GM18951 (cell line): ENCODE measurements at regions not wholly inside any gene's neighbourhood (a gene's known extent, or its start where the extent isn't known, plus 50 kb on each side); places are given as distances from the start of the nearest gene placed in this dataset.

ENCODE experiments used
- POLR2A ChIP-seq: IDR thresholded peaks from 4 replicates; pipeline ENCODE4 v1.6.1; 2011; ENCODE audit warnings: mild to moderate bottlenecking; ENCODE audit not compliant: insufficient read length, insufficient read depth; ENCODE audit errors: extremely low read depth
- in situ Hi-C: fragments of 300-500 bp; cut with MboI; formaldehyde crosslinking; loops from one replicate; pipeline ENCODE4 v1.12.0; 2022; ENCODE audit warnings: low sequenced_read_pairs, mixed read lengths, inconsistent platforms; ENCODE audit not compliant: unreplicated experiment

DNA sequence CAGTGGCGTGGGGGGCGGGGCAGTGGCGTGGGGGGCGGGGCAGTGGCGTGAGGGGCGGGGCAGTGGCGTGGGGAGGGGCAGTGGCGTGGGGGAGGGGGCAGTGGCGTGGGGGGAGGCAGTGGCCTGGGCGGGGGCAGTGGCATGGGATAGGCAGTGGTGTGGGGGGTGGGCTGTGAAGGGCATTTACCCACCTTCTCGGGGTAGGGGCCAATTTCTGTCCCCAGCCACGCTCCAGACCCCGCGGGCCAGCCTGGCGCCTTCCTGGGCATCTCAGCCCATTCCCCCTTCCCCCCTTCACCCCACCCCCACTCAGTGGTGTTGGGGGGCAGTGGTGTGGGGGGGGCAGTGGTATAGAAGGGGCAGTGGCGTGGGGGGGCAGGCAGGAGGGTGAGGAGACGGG, 92.7 kb downstream of the LITAF start:
- no peak for TF ChIP-seq POLR2A
- in situ Hi-C loops: no loop called here

DNA sequence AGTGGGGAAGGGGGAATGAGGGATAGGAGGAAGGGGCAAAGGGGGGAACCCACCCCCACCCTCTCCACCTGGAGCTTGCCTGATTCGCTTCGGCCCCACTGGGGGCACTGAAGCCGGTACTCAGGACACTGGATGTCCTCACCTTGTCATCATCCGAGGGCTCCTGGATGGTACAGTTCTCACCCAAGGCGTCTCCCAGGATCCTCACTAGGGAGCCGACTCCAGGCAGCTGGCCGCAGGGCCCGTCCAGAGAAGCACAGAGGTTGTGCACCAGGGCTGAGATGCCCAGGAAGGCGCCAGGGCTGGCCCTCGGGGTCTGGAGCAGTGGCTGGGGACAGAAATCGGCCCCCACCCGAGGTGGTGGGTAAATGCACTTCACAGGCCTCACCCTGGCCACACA, 92.3 kb downstream of the LITAF start:
- in situ Hi-C loops: no loop called here
- no peak for TF ChIP-seq POLR2A

DNA sequence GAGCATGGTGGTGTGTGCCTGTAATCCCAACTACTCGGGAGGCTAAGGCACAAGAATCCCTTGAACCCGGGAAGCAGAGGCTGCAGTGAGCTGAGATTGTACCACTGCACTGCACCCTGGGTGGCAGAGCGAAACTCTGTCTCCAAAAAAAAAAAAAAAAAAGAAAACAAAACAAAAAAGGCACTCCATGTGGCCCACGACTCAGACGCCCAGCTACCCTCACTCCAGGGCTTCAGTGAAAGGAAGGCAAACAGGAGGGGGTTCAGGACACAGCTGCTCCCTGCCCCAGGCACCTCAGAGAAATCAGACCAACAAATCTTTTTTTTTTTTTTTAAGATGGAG, 91.7 kb downstream of the LITAF start:
- TF ChIP-seq POLR2A: no peak

More for the DNA sequence above, 91.7 kb downstream of the LITAF start:
- in situ Hi-C loops: no loop called here
